ENCODE measurements at regions not wholly inside any gene's neighbourhood (a gene's known extent, or its start where the extent isn't known, plus 50 kb on each side); places are given as distances from the start of the nearest gene placed in this dataset.

DNA sequence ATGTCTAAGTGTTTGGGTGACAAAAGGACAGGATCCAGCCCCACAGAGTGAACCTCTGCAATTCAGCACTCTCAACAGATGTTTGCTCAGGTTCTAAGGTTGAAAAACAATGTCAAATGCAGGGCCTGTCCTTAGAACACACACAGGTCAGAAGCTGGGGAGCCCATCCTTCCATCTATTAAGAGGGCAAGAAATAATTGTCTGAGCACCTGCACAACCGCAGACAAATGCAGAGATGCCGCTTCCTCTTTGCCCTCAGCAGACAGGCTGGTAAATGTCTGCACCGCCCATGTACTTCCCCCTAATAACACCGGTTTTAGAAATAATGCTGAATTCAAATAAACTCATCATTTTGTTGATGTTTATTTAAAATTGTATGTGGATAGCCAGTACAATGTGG lies 414.5 kb upstream of the ADAMTS16 start:
- no peak overlapping the region for H3K4me3 Mint-ChIP-seq
- Histone ChIP-seq H3K14ac (ENCODE audit: insufficient read depth, low read length) (no peak overlapping the region), H3K27me3 (ENCODE audit: insufficient read depth, low read length) (no peaks in the 10 kb centered on the region; the same call in 1 of the 2 replicates), H3T11ph (ENCODE audit: low read length) (no peak overlapping the region), H4K5ac (ENCODE audit: insufficient read length, low read depth, low read length) (no peak overlapping the region), H2AK5ac (ENCODE audit: insufficient read length, low read length) (no peak overlapping the region), H2BK15ac (ENCODE audit: low read depth, low read length) (no peak overlapping the region), H4K20me1 (ENCODE audit: control insufficient read depth, insufficient read depth, insufficient read length) (no peaks in the 10 kb centered on the region), H3K79me2 (ENCODE audit: insufficient read depth, low read length) (no peaks in the 10 kb centered on the region), H3K27ac (ENCODE audit: insufficient read length, low read depth, low read length) (no peak overlapping the region), H3K56ac (ENCODE audit: insufficient read length, low read depth, low read length) (no peak overlapping the region), H2BK120ac (ENCODE audit: low read depth, low read length, poor library complexity, severe bottlenecking) (no peak overlapping the region), H2AFZ (ENCODE audit: low read length) (no peak overlapping the region), H3K23me2 (ENCODE audit: insufficient read length, low read depth, low read length, poor library complexity, severe bottlenecking) (no peaks in the 10 kb centered on the region), H4K91ac (ENCODE audit: insufficient read length, low read depth, low read length) (no peak overlapping the region), H2BK12ac (ENCODE audit: insufficient read length, low read depth, low read length) (no peak overlapping the region), H3K4ac (ENCODE audit: low read depth, low read length) (no peak overlapping the region), H4K8ac (replicated peaks; ENCODE audit: insufficient read length, low read depth, low read length) (no peak overlapping the region), H3K23ac (ENCODE audit: insufficient read length, low read depth, low read length) (no peak overlapping the region), H2BK20ac (ENCODE audit: low read depth, low read length, poor library complexity, severe bottlenecking) (no peak overlapping the region), H3K79me1 (ENCODE audit: insufficient read depth, low read depth, low read length, poor library complexity, severe bottlenecking) (no peaks in the 10 kb centered on the region), H3K4me2 (ENCODE audit: insufficient read depth, insufficient read length, low read length) (no peak overlapping the region), H3K9me3 (ENCODE audit: control insufficient read depth, low read depth, low read length) (no peaks in the 10 kb centered on the region), H3K18ac (ENCODE audit: insufficient read length, low read depth, low read length) (no peak overlapping the region), H3K9ac (ENCODE audit: extremely low read depth, insufficient read length, low read length) (no peak overlapping the region), H2BK5ac (ENCODE audit: insufficient read length, low read length) (no peak overlapping the region), H3K4me1 (ENCODE audit: insufficient read depth, low read length) (no peaks in the 10 kb centered on the region)
- H3K27me3 Mint-ChIP-seq (ENCODE audit: low read depth) = peaks cover 3% of the 10 kb centered on the region; the same call in 1 of the 2 replicates
- H3K9me3 Mint-ChIP-seq = no peaks in the 10 kb centered on the region; a peak in 1 of 5 replicates
- H3K27ac Mint-ChIP-seq = no peak overlapping the region
- no peaks in the 10 kb centered on the region for H3K4me1 Mint-ChIP-seq
- no CpG with 5 or more reads among the region's 4 CpGs for WGBS (ENCODE audit: extremely low coverage, insufficient read length, low lambda C conversion rate)
- no peaks in the 10 kb centered on the region for H3K36me3 Mint-ChIP-seq (ENCODE audit: insufficient read depth in 1 of 3, low read depth in 3 of 3)
- DNase-seq = no peak
- TF ChIP-seq, protein P1, sequence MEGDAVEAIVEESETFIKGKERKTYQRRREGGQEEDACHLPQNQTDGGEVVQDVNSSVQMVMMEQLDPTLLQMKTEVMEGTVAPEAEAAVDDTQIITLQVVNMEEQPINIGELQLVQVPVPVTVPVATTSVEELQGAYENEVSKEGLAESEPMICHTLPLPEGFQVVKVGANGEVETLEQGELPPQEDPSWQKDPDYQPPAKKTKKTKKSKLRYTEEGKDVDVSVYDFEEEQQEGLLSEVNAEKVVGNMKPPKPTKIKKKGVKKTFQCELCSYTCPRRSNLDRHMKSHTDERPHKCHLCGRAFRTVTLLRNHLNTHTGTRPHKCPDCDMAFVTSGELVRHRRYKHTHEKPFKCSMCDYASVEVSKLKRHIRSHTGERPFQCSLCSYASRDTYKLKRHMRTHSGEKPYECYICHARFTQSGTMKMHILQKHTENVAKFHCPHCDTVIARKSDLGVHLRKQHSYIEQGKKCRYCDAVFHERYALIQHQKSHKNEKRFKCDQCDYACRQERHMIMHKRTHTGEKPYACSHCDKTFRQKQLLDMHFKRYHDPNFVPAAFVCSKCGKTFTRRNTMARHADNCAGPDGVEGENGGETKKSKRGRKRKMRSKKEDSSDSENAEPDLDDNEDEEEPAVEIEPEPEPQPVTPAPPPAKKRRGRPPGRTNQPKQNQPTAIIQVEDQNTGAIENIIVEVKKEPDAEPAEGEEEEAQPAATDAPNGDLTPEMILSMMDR (conservative IDR thresholded peaks at IDR 0.05) = no peak

All from H9 (cell line).